K562 (cell line): ENCODE measurements at regions not wholly inside any gene's neighbourhood (a gene's known extent, or its start where the extent isn't known, plus 50 kb on each side); places are given as distances from the start of the nearest gene placed in this dataset.

Experiments used
- ATAC-seq: fragments of 200-7000 bp; cut with Tn5 transposase; 3 replicates; pipeline ENCODE4 v1.9.1; 2020; ENCODE audit warnings: moderate library complexity
- BruUV-seq: library from RNA; stranded (reverse); fragments of 400-500 nt; replicated peaks from 2 replicates; lab custom pipeline; 2021; lab: Mats Ljungman, UMichigan
- CTCF ChIA-PET: fragments of 300-600 bp; formaldehyde crosslinking; extraction: SDS; loops from one replicate; lab custom pipeline; 2021; ENCODE audit warnings: low intra/inter-chr PET ratio; lab: Yijun Ruan, JAX
- POLR2A ChIA-PET: fragments of 300-600, 350-650 bp; sonication (Branson Sonifier 250); formaldehyde crosslinking; extraction: SDS; loops from one replicate; lab custom pipeline; 2021; ENCODE audit warnings: antibody characterized with exemption, inconsistent platforms; lab: Yijun Ruan, JAX
- DNase-seq, 4 experiments: peaks; one replicate each; pipeline versions ENCODE4 v3.0.0 to v3.0.0-alpha.2; 2011 to 2018; ENCODE audit warnings: low spot score in 3 of 4, mixed read lengths in 3 of 4; ENCODE audit errors: extremely low read depth in 1 of 4
- FAIRE-seq: peaks from 2 replicates; lab custom pipeline; 2011; peaks lifted over from hg19 to GRCh38; lab: Jason Lieb, UNC
- H2AFZ ChIP-seq: 2 replicates; pipeline ENCODE4 v1.6.0; 2011; ENCODE audit warnings: low read depth, low read length, control low read depth, inconsistent platforms
- H3K27ac ChIP-seq: fragments of 200-600 bp; 3 replicates; pipeline ENCODE4 v1.8.0; 2011; ENCODE audit warnings: low read depth, mild to moderate bottlenecking, control low read depth, inconsistent platforms, low read length, moderate library complexity, mixed read lengths; ENCODE audit errors: extremely low read depth
- H3K27me3 ChIP-seq, 2 experiments: fragments of 300-600 bp in 1 of 2; 2 replicates in 1 of 2; 3 replicates in 1 of 2; pipeline versions ENCODE4 v1.6.0 to v1.8.0; 2011; ENCODE audit warnings: inconsistent platforms in 2 of 2, low read length in 2 of 2, mild to moderate bottlenecking in 1 of 2, mixed read lengths in 1 of 2, moderate library complexity in 1 of 2; ENCODE audit not compliant: control insufficient read depth in 2 of 2, insufficient read depth in 2 of 2
- H3K36me3 ChIP-seq: fragments of 300-600 bp; 3 replicates; pipeline ENCODE4 v1.8.0; 2011; ENCODE audit warnings: mild to moderate bottlenecking, low read length, inconsistent platforms; ENCODE audit not compliant: control insufficient read depth, insufficient read depth
- H3K4me1 ChIP-seq, 2 experiments: fragments of 200-600 bp in 1 of 2; replicated peaks in 1 of 2; 2 replicates in 1 of 2; 3 replicates in 1 of 2; pipeline versions ENCODE4 v1.5.1 to v1.8.0; 2011; ENCODE audit warnings: inconsistent platforms in 2 of 2, low read length in 2 of 2, mild to moderate bottlenecking in 1 of 2, mixed read lengths in 1 of 2, moderate library complexity in 1 of 2; ENCODE audit not compliant: control insufficient read depth in 2 of 2, insufficient read depth in 2 of 2
- H3K4me2 ChIP-seq: 2 replicates; pipeline ENCODE4 v1.6.1; 2011; ENCODE audit warnings: low read length, control low read depth, inconsistent platforms, mixed read lengths; ENCODE audit not compliant: insufficient read depth
- H3K4me3 ChIP-seq: fragments of 200-600 bp; sonication (generic), shearing (Covaris generic); 2 replicates; pipeline ENCODE4 v1.5.1; 2016; ENCODE audit warnings: control low read depth, inconsistent platforms
- H3K79me2 ChIP-seq: fragments of 200-600 bp; 3 replicates; pipeline ENCODE4 v1.8.0; 2011; ENCODE audit warnings: low read length, inconsistent platforms; ENCODE audit not compliant: control insufficient read depth, insufficient read depth
- H3K9ac ChIP-seq, 2 experiments: 2 replicates each; pipeline versions ENCODE4 v1.6.0 to v1.6.1; 2011; ENCODE audit warnings: low read depth in 2 of 2, low read length in 2 of 2, control low read depth in 1 of 2, inconsistent platforms in 1 of 2, mild to moderate bottlenecking in 1 of 2, mixed read lengths in 1 of 2; ENCODE audit not compliant: insufficient read depth in 1 of 2
- H3K9me1 ChIP-seq: one replicate; pipeline ENCODE4 v1.6.0; 2011; ENCODE audit warnings: inconsistent platforms, mild to moderate bottlenecking, low read length, moderate library complexity; ENCODE audit not compliant: control insufficient read depth, insufficient read depth
- H3K9me3 ChIP-seq: replicated peaks from 2 replicates; pipeline ENCODE4 v1.5.1; 2011; ENCODE audit warnings: low read depth, low read length, inconsistent platforms; ENCODE audit not compliant: control insufficient read depth, insufficient read depth
- H4K20me1 ChIP-seq: replicated peaks from 2 replicates; pipeline ENCODE4 v1.6.1; 2011; ENCODE audit warnings: low read length, inconsistent platforms, mixed read lengths; ENCODE audit not compliant: control insufficient read depth, insufficient read depth
- CTBP1 ChIP-seq: fragments of 450-650 bp; IDR thresholded peaks from 2 replicates; pipeline ENCODE4 v1.6.1; 2016; ENCODE audit warnings: borderline replicate concordance
- EHMT2 ChIP-seq: fragments of 450-650 bp; IDR thresholded peaks from 2 replicates; pipeline ENCODE4 v1.6.1; 2018; ENCODE audit warnings: antibody characterized with exemption
- MIER1 ChIP-seq: fragments of 450-650 bp; IDR thresholded peaks from 2 replicates; pipeline ENCODE4 v1.6.1; 2016; ENCODE audit warnings: antibody characterized with exemption, mild to moderate bottlenecking, low read depth
- REST ChIP-seq, 2 experiments: fragments of 450-650 bp; formaldehyde crosslinking in 1 of 2; IDR thresholded peaks; 2 replicates each; pipeline versions ENCODE4 v1.4.0 to v1.6.1; 2014 to 2020; ENCODE audit warnings: mild to moderate bottlenecking in 2 of 2, borderline replicate concordance in 1 of 2, low read depth in 1 of 2
- ZNF583 ChIP-seq: fragments of 250-450 bp; sonication (Bioruptor Pico); IDR thresholded peaks from 2 replicates; pipeline ENCODE4 v1.4.0; 2020
- ZNF764 ChIP-seq: fragments of 250-450 bp; sonication (Bioruptor Pico); IDR thresholded peaks from 2 replicates; pipeline ENCODE4 v1.4.0; 2020; ENCODE audit warnings: low read depth, mild to moderate bottlenecking, moderate library complexity
- WGBS: fragments of 100-300 bp; shearing (Covaris generic); methylation state at CpG from one replicate; pipeline ENCODE4 v1.1.6; 2016; ENCODE audit warnings: low coverage, mixed read lengths; ENCODE audit not compliant: insufficient coverage; ENCODE audit errors: missing lambda C conversion rate; 5-methylcytosine and 5-hydroxymethylcytosine counted together
- in situ Hi-C: fragments of 300-500 bp; cut with MboI; formaldehyde crosslinking; loops from 4 replicates; pipeline ENCODE4 v1.15.0; 2018; ENCODE audit warnings: inconsistent platforms, mixed read lengths
- intact Hi-C: fragments of 100-400 bp; cut with micrococcal nuclease; formaldehyde crosslinking; loops from 2 replicates; pipeline ENCODE4 v1.14.2; 2022

GRCh38 chr6:12440981-12441380, 150.8 kb downstream of the EDN1 start:
- intact Hi-C loops: no loop called here
- CTCF ChIA-PET: no interaction called here
- H3K79me2 ChIP-seq: no peaks in the 10 kb centered on the region
- H3K36me3 ChIP-seq: no peaks in the 10 kb centered on the region
- H3K27ac ChIP-seq: no peak overlapping the region
- TF ChIP-seq REST (IDR thresholded peaks at IDR 0.05; ENCODE audit: borderline replicate concordance) (peak; percentile 94), REST (CRISPR knock-in tag; IDR thresholded peaks at IDR 0.05; ENCODE audit: low read depth) (peak; percentile 73; the same call in 1 of the 2 replicates), MIER1 (peak; percentile 82), CTBP1 (no peak), ZNF764 (CRISPR knock-in tag) (no peak), EHMT2 (peak; percentile 91), ZNF583 (CRISPR knock-in tag) (no peak)
- H3K27me3 ChIP-seq: no peaks in the 10 kb centered on the region
- no peak overlapping the region for H3K4me2 ChIP-seq
- no peak for ATAC-seq
- no peaks in the 10 kb centered on the region for H3K9me3 ChIP-seq
- peak; percentile 55 for FAIRE-seq
- H3K4me1 ChIP-seq: no peaks in the 10 kb centered on the region
- in situ Hi-C loops: no loop called here
- no peaks in the 10 kb centered on the region for H4K20me1 ChIP-seq
- WGBS: 2% methylated on average over 3 of the region's 3 CpGs
- H3K4me3 ChIP-seq: no peak overlapping the region
- BruUV-seq: no TSS peak
- H3K9me1 ChIP-seq: no peaks in the 10 kb centered on the region
- POLR2A ChIA-PET: no interaction called here
- peak in 3 of 4 experiments; percentile 8 to 20 (median 12) for DNase-seq
- no peak overlapping the region for H3K9ac ChIP-seq
- H2AFZ ChIP-seq: no peak overlapping the region
